H1 (cell line): ENCODE measurements at regions not wholly inside any gene's neighbourhood (a gene's known extent, or its start where the extent isn't known, plus 50 kb on each side); places are given as distances from the start of the nearest gene placed in this dataset.

Experiments used
- CTCF ChIP-seq, 3 experiments: IDR thresholded peaks; 1 replicate in 2 of 3; 2 replicates in 1 of 3; pipeline versions ENCODE4 v1.5.1 to v1.6.1; 2011; ENCODE audit warnings: low read length in 3 of 3, mild to moderate bottlenecking in 3 of 3, inconsistent platforms in 2 of 3, low read depth in 1 of 3, moderate library complexity in 1 of 3; ENCODE audit not compliant: insufficient read depth in 1 of 3; ENCODE audit errors: control extremely low read depth in 1 of 3
- RAD21 ChIP-seq, 2 experiments: IDR thresholded peaks in 1 of 2; conservative IDR thresholded peaks in 1 of 2; 2 replicates each; pipeline ENCODE4 v1.6.1; 2011; ENCODE audit warnings: low read depth in 2 of 2, low read length in 2 of 2, improper control_type of control experiment in 1 of 2, inconsistent platforms in 1 of 2, mild to moderate bottlenecking in 1 of 2, moderate library complexity in 1 of 2
- TBP ChIP-seq: IDR thresholded peaks from 2 replicates; pipeline ENCODE4 v1.6.1; 2011; ENCODE audit warnings: low read depth, low read length, improper control_type of control experiment

- TF ChIP-seq CTCF (IDR thresholded peaks at IDR 0.05; ENCODE audit: control extremely low read depth in 1 of 3, insufficient read depth in 1 of 3, low read depth in 1 of 3, low read length in 3 of 3) (no peak), RAD21 (IDR thresholded peaks at IDR 0.05 in 1 of 2, conservative IDR thresholded peaks at IDR 0.05 in 1 of 2; ENCODE audit: low read depth in 2 of 2, low read length in 2 of 2) (no peak), TBP (no peak)
Observed at GRCh38 chr6:21359926-21360325, 233.6 kb upstream of the SOX4 start.
